OCI-LY1 (cell line): ENCODE measurements at regions not wholly inside any gene's neighbourhood (a gene's known extent, or its start where the extent isn't known, plus 50 kb on each side); places are given as distances from the start of the nearest gene placed in this dataset.

Experiments
- H2AFZ ChIP-seq: fragments of 200-600 bp; sonication (generic), shearing (Covaris generic); 2 replicates; pipeline ENCODE4 v1.6.0; 2014; ENCODE audit warnings: antibody characterized with exemption, mild to moderate bottlenecking, low read length
- H3F3A ChIP-seq: fragments of 200-600 bp; sonication (generic), shearing (Covaris generic); 2 replicates; pipeline ENCODE4 v1.6.0; 2014; ENCODE audit warnings: mild to moderate bottlenecking, antibody characterized with exemption, low read length, moderate library complexity; ENCODE audit not compliant: insufficient read depth
- H3K27ac ChIP-seq: fragments of 200-600 bp; sonication (generic); 2 replicates; pipeline ENCODE4 v1.5.1; 2014; ENCODE audit warnings: low read length, mixed run types, mild to moderate bottlenecking, low read depth; ENCODE audit not compliant: poor library complexity, severe bottlenecking
- H3K27me3 ChIP-seq: fragments of 200-600 bp; sonication (generic); 2 replicates; pipeline ENCODE4 v1.6.0; 2014; ENCODE audit warnings: antibody characterized with exemption, mild to moderate bottlenecking, low read length, moderate library complexity; ENCODE audit not compliant: insufficient read depth
- H3K36me3 ChIP-seq: fragments of 200-600 bp; sonication (generic); 2 replicates; pipeline ENCODE4 v1.6.1; 2014; ENCODE audit warnings: mild to moderate bottlenecking, antibody characterized with exemption, low read length, moderate library complexity, mixed read lengths; ENCODE audit not compliant: insufficient read depth
- H3K4me1 ChIP-seq: fragments of 200-600 bp; sonication (generic); 2 replicates; pipeline ENCODE4 v1.5.1; 2014; ENCODE audit warnings: mild to moderate bottlenecking, low read length, moderate library complexity; ENCODE audit not compliant: insufficient read depth, severe bottlenecking
- H3K4me2 ChIP-seq: fragments of 200-600 bp; sonication (generic), shearing (Covaris generic); 2 replicates; pipeline ENCODE4 v1.6.1; 2014; ENCODE audit warnings: low read length
- H3K4me3 ChIP-seq: fragments of 200-600 bp; sonication (generic); 2 replicates; pipeline ENCODE4 v1.5.1; 2014; ENCODE audit warnings: low read length, low read depth, mild to moderate bottlenecking, mixed read lengths; ENCODE audit not compliant: poor library complexity, severe bottlenecking
- H3K79me2 ChIP-seq: fragments of 200-600 bp; shearing (Covaris generic); 2 replicates; pipeline ENCODE4 v1.6.1; 2016; ENCODE audit warnings: mixed run types, low read length, mixed read lengths; ENCODE audit not compliant: insufficient read depth
- H3K9ac ChIP-seq: fragments of 200-600 bp; sonication (generic), shearing (Covaris generic); 2 replicates; pipeline ENCODE4 v1.6.1; 2014; ENCODE audit warnings: mild to moderate bottlenecking, low read length, mixed read lengths
- H3K9me2 ChIP-seq: fragments of 200-600 bp; sonication (generic), shearing (Covaris generic); 2 replicates; pipeline ENCODE4 v1.6.1; 2014; ENCODE audit warnings: low read depth, mild to moderate bottlenecking, low read length, mixed read lengths
- H3K9me3 ChIP-seq: fragments of 200-600 bp; shearing (Covaris generic); 2 replicates; pipeline ENCODE4 v1.6.1; 2014; ENCODE audit warnings: low read length, mixed read lengths
- H4K20me1 ChIP-seq: fragments of 200-600 bp; sonication (generic), shearing (Covaris generic); 2 replicates; pipeline ENCODE4 v1.6.0; 2016; ENCODE audit warnings: mild to moderate bottlenecking, low read length; ENCODE audit not compliant: insufficient read depth
- CTCF ChIP-seq: fragments of 200-600 bp; sonication (generic), shearing (Covaris generic); IDR thresholded peaks from 2 replicates; pipeline ENCODE4 v1.5.1; 2017; ENCODE audit warnings: mild to moderate bottlenecking, antibody characterized with exemption, low read length, moderate library complexity, mixed read lengths
- EZH2 ChIP-seq: fragments of 200-600 bp; sonication (generic), shearing (Covaris generic); IDR thresholded peaks from 2 replicates; pipeline ENCODE4 v1.8.0; 2017; ENCODE audit warnings: borderline replicate concordance, mixed run types, mild to moderate bottlenecking, antibody characterized with exemption, low read length, moderate library complexity, mixed read lengths

- Histone ChIP-seq H3K4me3 (no peak overlapping the region), H3K27me3 (no peaks in the 10 kb centered on the region), H4K20me1 (no peaks in the 10 kb centered on the region), H3K79me2 (no peaks in the 10 kb centered on the region), H3F3A (no peaks in the 10 kb centered on the region), H3K4me2 (no peak overlapping the region), H2AFZ (no peak overlapping the region), H3K36me3 (no peaks in the 10 kb centered on the region), H3K9me3 (no peaks in the 10 kb centered on the region), H3K4me1 (no peaks in the 10 kb centered on the region), H3K9ac (no peak overlapping the region), H3K27ac (no peak overlapping the region), H3K9me2 (no peaks in the 10 kb centered on the region)
- TF ChIP-seq CTCF (no peak), EZH2 (no peak)
These were observed 192.1 kb downstream of the CBLN1 start for GRCh38 chr16:49089533-49089932.

GRCh38 chr16:49089039-49089438 is 192.6 kb downstream of the CBLN1 start:
- TF ChIP-seq EZH2 (no peak), CTCF (no peak)
- H3K4me2 ChIP-seq: no peak overlapping the region
- H3K9ac ChIP-seq: no peak overlapping the region
- H3K27me3 ChIP-seq: no peaks in the 10 kb centered on the region
- no peaks in the 10 kb centered on the region for H3K36me3 ChIP-seq
- H3K79me2 ChIP-seq: no peaks in the 10 kb centered on the region
- no peak overlapping the region for H3K27ac ChIP-seq
- H3K4me1 ChIP-seq: no peaks in the 10 kb centered on the region
- H3K9me3 ChIP-seq: no peaks in the 10 kb centered on the region
- no peak overlapping the region for H2AFZ ChIP-seq
- H3K4me3 ChIP-seq: no peak overlapping the region
- H3K9me2 ChIP-seq: no peaks in the 10 kb centered on the region
- H4K20me1 ChIP-seq: no peaks in the 10 kb centered on the region
- no peaks in the 10 kb centered on the region for H3F3A ChIP-seq

GRCh38 chr16:49085686-49086085 is 196.0 kb downstream of the CBLN1 start:
- no peaks in the 10 kb centered on the region for H3K36me3 ChIP-seq
- no peaks in the 10 kb centered on the region for H3K27me3 ChIP-seq
- no peaks in the 10 kb centered on the region for H3K79me2 ChIP-seq
- no peak for TF ChIP-seq EZH2
- no peaks in the 10 kb centered on the region for H4K20me1 ChIP-seq
- H2AFZ ChIP-seq: no peak overlapping the region
- no peaks in the 10 kb centered on the region for H3K9me2 ChIP-seq
- H3K9ac ChIP-seq: no peak overlapping the region
- no peaks in the 10 kb centered on the region for H3K9me3 ChIP-seq
- H3K4me3 ChIP-seq: no peak overlapping the region
- no peak overlapping the region for H3K27ac ChIP-seq
- H3F3A ChIP-seq: no peaks in the 10 kb centered on the region
- H3K4me1 ChIP-seq: no peaks in the 10 kb centered on the region
- no peak overlapping the region for H3K4me2 ChIP-seq

- H4K20me1 ChIP-seq: no peaks in the 10 kb centered on the region
- H3K4me2 ChIP-seq: no peak overlapping the region
- no peak overlapping the region for H2AFZ ChIP-seq
- H3K9me3 ChIP-seq: no peaks in the 10 kb centered on the region
- no peaks in the 10 kb centered on the region for H3K4me1 ChIP-seq
- no peaks in the 10 kb centered on the region for H3K79me2 ChIP-seq
- H3K36me3 ChIP-seq: no peaks in the 10 kb centered on the region
- H3K27ac ChIP-seq: no peak overlapping the region
- no peak for TF ChIP-seq CTCF
- no peak for TF ChIP-seq EZH2
- H3F3A ChIP-seq: no peaks in the 10 kb centered on the region
- H3K9ac ChIP-seq: no peak overlapping the region
- H3K9me2 ChIP-seq: no peaks in the 10 kb centered on the region
- H3K4me3 ChIP-seq: no peak overlapping the region
- H3K27me3 ChIP-seq: no peaks in the 10 kb centered on the region
These were observed 196.8 kb downstream of the CBLN1 start for GRCh38 chr16:49084628-49085390.
